ENCODE measurements at regions not wholly inside any gene's neighbourhood (a gene's known extent, or its start where the extent isn't known, plus 50 kb on each side); places are given as distances from the start of the nearest gene placed in this dataset.

GRCh38 chr9:116096046-116096445, 57.5 kb upstream of the PAPPA start:
- TF ChIP-seq HDGF (IDR thresholded peaks at IDR 0.05; ENCODE audit: borderline replicate concordance) = no peak
- TF ChIP-seq BHLHE40 (IDR thresholded peaks at IDR 0.05; ENCODE audit: borderline replicate concordance) = no peak
- TF ChIP-seq CTBP1 (IDR thresholded peaks at IDR 0.05; ENCODE audit: borderline replicate concordance) = no peak
- no peak for TF ChIP-seq L3MBTL2 (conservative IDR thresholded peaks at IDR 0.05)
- TF ChIP-seq LEF1 (IDR thresholded peaks at IDR 0.05; ENCODE audit: borderline replicate concordance) = no peak
- TF ChIP-seq FOXA1 (IDR thresholded peaks at IDR 0.05) = no peak

All from HEK293T (cell line).